ENCODE measurements at regions not wholly inside any gene's neighbourhood (a gene's known extent, or its start where the extent isn't known, plus 50 kb on each side); places are given as distances from the start of the nearest gene placed in this dataset.

DNA sequence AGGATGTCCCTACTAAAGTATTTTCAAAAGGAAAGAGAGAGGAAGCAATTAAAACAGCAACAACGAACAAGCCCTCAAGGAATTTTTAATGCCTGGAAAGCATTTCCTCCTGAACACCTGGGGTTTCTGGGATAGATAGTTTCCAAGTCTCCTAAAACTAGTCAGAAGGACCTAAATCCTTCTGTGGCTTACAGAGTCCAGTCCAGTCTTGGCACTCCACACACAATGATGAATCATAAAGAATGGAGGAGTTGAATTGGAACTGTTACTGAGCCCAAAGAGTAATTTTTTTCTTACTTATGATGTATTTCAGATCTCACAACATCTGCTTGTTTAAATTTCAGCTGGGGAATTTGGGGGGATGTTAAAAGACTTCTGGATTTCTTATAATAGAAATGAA lies 144.6 kb upstream of the SETBP1 start:
- no peak for DNase-seq (ENCODE audit: low read depth, low spot score)

- no peak for DNase-seq (ENCODE audit: low read depth, low spot score)
These were observed 144.1 kb upstream of the SETBP1 start for GRCh38 chr18:44536619-44537018.

GRCh38 chr18:44537526-44537925 lies 143.2 kb upstream of the SETBP1 start:
- DNase-seq (ENCODE audit: low read depth, low spot score), result peak; percentile 80

- DNase-seq (ENCODE audit: low read depth, low spot score), result no peak
These were observed 140.8 kb upstream of the SETBP1 start for GRCh38 chr18:44539926-44540325.

- no peak for DNase-seq (ENCODE audit: low read depth, low spot score)
These were observed 139.5 kb upstream of the SETBP1 start for GRCh38 chr18:44541159-44541558.

DNA sequence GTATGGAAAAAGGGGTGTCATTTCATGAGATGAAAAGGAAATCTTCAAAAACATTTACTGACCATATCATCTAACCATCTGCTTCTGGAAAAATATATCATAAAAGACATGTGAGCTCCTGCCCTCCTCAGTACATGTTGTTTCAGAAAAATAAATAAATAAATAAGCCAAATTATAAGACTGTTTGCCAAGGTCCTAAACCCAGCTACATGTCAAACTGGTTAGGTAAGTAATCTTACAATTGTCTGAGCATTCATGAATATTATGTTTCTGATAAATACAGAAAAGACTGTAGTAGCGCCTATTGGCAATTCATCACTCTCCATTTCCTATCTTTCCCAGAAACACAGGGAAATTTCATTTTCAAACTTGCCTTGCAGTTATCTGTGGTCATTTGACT lies 138.9 kb upstream of the SETBP1 start:
- DNase-seq (ENCODE audit: low read depth, low spot score), result no peak

DNA sequence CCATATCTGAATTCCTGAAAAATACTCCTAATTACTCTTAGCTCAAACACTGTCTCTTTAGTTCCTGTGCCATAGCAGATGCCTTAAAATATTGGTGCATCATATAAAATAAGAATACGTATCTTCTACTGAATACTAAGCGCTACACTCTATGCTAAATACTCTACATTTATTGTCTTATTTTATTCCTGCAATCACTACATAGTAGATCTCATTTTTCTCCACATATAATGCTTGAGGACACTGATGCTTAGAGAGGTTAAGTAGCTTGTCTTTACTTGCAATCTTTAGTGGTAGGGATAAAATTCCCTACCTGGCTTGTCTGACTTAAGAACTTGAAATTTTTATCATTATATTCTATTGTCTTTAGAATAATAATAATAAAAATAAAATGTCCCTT lies 137.3 kb upstream of the SETBP1 start:
- DNase-seq (ENCODE audit: low read depth, low spot score), result no peak

GRCh38 chr18:44545359-44545985 lies 135.2 kb upstream of the SETBP1 start:
- DNase-seq (ENCODE audit: low read depth, low spot score), result no peak

DNA sequence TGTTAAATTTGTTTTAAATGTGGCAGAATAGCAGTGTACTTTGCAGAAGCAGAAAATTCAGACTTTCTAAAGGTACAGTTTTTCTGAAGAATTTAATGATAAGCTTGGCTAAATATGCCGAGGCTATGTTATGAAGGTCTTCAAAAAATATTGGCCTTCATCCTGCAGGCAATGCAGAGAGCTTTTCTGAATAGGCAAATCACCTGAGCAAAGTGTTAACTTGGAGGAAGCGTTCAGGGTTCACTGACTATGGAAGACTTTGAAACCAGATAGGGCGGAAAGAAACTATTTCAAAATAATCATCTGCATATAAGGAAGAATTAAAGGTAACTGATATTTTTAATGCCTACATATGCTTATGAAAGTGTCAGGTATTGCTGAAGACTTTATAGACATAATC lies 133.7 kb upstream of the SETBP1 start:
- no peak for DNase-seq (ENCODE audit: low read depth, low spot score)

DNA sequence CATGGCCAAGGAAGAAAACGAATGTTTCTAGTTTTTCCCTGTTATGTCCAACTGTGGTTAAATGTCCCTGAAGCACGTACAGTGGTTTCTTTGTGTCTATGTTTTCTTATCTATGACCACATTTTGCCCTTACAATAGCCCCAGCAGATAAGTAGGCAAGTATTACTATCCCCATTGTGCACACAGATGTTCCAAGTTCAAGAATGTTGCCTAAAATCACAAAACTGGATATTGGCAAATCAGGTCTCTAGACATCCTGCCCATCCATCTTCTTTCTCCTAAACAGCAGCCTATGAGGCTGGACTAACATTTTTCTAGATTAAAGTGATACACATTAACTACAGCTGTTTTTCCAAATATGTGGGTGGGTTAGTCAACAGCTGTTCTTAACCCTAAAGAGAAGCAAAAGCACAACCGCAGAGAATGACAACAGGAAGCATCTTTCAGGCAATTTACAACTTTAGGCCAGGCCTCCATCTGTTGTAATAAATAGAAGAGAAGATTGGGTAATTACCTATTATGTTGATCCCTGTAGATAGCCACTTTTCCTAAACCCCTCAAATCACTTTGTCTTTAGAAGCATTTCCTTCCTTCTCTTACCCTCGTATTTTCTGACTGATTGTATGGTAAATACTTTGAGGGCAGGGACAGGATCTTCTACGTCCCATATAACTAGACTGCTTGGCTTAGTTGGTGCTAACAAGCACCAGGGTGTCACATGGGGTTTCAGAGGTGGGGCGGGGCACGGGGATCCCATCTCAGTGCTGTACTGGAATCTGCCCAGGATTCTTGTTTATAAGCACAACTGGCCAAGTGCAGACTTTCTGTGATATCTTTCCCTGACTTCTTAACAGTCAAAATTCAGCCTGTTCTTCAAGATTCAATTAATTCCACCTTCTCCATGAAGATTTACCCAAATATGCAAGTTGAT lies 132.1 kb upstream of the SETBP1 start:
- DNase-seq (ENCODE audit: low read depth, low spot score), result no peak

- DNase-seq (ENCODE audit: low read depth, low spot score), result peak; percentile 78
These were observed 128.0 kb upstream of the SETBP1 start for GRCh38 chr18:44552706-44553105.

DNA sequence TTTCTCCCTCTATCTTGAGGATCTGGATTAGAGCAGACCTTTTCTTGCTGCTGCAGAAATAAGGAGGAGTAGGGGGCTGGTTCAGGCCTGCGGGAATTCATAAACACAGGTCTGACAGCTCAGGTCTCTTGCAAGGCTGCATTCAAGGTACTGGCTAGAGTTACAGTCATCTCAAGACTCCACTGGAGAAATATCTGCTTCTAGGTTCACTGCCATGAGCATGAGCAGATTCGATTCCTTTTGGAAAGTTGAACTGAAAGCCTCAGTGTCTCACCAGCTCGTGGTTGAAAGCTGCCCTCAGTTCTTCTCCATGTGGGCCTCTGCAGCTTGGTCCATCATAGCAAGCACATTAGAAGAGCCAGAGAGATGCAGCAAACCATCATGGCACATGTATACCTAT lies 124.4 kb upstream of the SETBP1 start:
- no peak for DNase-seq (ENCODE audit: low read depth, low spot score)

GRCh38 chr18:44557616-44558151 lies 123.0 kb upstream of the SETBP1 start:
- no peak for DNase-seq (ENCODE audit: low read depth, low spot score)

DNA sequence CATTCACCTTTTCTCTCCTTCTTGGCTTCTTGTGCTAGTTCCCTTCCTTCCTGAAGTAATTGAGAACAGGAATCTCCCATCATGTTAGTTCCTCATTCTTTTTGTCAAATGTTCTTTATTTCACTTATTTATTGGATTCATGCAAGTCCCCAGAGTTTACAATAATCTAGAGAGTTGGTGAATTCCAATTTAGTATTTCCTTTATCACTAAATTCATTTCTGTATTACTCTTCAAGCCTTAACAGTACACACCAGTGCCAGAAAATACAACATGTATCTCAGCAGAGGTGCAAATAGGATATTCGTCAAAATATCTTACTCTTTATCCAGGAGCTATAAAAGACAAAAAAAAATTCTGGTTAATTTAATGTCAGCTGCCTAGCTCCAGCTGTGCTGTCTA lies 121.9 kb upstream of the SETBP1 start:
- no peak for DNase-seq (ENCODE audit: low read depth, low spot score)

GRCh38 chr18:44562986-44563385 lies 117.7 kb upstream of the SETBP1 start:
- DNase-seq (ENCODE audit: low read depth, low spot score), result no peak

DNA sequence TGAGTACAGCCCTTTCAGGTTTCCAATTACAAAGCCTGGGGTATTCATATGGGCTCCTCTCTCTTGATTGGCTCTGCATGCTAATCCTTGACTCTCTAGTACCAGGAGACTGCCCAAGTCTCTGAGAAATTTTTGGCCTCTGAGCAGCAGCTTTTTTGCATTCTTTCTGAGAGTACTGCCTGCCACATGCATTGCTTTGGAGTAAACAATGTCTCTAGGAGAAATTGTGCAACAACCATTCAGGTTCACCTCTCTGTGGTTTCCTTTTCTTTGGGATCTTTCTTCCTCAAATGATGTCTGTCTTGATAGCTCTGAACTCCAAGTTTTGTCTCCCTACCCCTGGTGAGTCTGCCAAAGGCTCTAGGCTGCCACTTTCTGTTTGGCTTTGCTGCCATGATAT lies 115.8 kb upstream of the SETBP1 start:
- no peak for DNase-seq (ENCODE audit: low read depth, low spot score)

DNA sequence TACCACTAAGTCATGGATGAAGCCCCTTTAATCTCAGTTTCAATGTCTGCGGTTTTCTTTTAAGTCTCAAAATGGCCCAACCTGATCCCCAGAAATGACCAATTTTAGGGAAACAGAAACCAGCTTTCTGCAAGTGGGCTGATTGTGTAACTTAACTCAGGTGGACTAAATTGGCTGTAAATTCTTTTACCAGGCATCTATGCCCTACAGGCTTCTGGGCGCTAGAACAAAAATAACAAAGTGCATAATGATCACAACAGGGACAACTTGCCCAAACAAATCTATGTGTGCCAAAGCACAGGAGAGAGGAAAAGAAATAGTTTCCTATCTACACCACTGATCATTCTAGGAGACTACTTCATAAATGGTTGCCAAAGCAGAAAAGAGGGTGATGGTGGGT lies 112.3 kb upstream of the SETBP1 start:
- no peak for DNase-seq (ENCODE audit: low read depth, low spot score)

DNA sequence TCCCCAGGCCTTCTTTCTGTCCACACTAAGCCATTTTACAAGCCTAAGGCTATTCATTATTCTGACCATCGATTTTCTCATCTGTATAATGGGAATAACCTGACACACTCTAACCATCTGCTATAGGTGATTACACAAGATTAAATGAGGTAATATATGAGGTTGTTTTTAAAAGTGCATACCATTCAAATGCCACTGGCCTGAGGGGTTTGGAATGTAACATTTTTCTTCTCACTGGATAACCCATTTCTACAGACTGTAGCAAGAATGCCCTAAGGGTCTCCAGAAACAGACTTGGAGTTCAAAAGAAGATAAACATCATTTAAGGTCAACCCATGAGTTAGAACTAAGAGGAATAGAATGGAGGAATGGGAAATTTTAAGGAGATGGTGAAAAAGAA lies 111.7 kb upstream of the SETBP1 start:
- no peak for DNase-seq (ENCODE audit: low read depth, low spot score)

DNA sequence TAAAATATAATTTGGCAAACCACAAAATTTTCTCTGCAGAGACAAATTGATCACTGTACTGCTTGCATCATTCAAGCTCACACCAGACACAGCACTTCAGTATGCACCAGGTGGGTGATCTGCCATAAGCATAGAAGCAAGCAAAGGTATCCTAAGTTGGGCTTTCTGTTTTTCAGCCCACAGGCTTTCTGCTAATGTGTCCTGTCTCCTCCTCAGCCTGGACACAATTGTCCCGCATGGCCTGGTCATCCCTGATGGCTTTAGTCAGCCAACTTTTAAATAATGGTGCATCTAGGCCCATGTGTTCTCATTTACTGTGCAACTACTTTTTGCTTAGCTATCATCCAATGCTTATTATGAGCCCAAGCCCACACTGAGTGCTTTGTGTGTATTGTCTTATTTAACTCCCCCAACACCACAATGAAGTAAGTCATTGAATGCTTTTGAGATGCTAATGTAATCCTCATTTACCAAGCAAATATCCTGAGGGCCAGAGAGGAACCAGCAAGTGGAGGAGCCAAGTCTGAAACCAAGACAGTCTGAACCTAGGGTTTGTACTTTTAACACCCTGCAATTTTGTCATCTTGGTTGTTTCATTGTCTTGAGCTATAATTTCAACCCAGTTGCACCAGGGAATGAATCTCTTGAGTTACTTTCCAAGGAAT lies 111.2 kb upstream of the SETBP1 start:
- no peak for DNase-seq (ENCODE audit: low read depth, low spot score)

DNA sequence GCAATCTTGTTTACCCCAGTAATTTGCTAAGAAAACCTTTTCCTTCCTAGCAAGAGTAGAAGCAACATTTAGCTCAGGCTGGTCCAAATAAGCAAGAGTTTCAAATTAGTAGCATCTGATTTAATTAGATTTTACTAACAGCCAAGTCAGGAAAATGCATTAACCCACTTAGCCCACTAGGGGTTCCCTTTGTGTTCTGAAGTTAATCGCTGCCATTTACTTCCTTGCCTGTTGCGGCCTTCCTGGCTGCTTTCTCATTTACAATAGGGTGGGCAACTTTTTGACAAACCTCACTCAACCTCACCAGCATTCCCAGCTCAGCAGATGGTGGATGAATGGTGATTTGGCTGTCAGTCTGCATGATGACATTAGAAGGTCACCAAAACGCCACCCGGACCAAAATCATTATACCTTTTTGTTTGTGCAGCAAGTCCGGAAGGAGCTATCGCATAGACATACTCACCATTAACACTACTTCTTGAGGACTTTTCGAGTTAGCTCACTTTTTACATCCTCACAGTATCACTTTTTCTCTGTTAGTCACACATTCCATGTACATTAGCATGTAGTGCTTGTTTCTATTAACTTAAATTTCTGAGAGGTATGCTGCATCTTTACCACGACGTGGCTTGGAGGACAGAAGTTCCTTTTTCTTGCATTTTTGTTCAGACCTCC lies 101.5 kb upstream of the SETBP1 start:
- DNase-seq (ENCODE audit: low read depth, low spot score), result no peak

- no peak for DNase-seq (ENCODE audit: low read depth, low spot score)
These were observed 100.9 kb upstream of the SETBP1 start for GRCh38 chr18:44579745-44580144.

GRCh38 chr18:44580159-44580558 lies 100.5 kb upstream of the SETBP1 start:
- DNase-seq (ENCODE audit: low read depth, low spot score), result no peak
